NCI-H774 (cell line): ENCODE measurements at regions not wholly inside any gene's neighbourhood (a gene's known extent, or its start where the extent isn't known, plus 50 kb on each side); places are given as distances from the start of the nearest gene placed in this dataset.
"Not testable (repeated sequence)": the region's sequence is repeated elsewhere in the genome, so short reads cannot be mapped to it uniquely, and the experiment has no call there.

ENCODE experiments used
- DNase-seq: peaks from one replicate; lab custom pipeline; 2025; lab: John Stamatoyannopoulos, UW

DNA sequence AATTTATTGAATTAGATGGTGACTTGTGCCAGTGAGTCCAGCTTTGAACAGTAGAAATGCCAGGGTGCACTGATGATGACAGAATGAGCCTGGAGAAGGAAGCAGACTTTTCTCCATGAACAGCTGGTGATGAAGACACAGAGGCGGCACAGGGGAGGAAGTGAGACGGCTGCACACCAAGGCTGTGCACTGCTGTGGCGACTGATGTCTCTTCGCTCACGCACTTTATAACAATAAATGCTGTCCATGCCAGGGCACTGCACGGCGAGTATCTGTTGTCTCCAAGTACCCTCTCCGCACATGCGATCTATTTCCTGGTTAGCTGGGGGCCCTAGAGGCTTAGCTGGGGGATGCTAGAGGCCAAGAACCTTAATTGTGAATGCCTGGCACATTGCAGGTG, 175.2 kb downstream of the TMEM200C start:
- DNase-seq, result no peak

DNA sequence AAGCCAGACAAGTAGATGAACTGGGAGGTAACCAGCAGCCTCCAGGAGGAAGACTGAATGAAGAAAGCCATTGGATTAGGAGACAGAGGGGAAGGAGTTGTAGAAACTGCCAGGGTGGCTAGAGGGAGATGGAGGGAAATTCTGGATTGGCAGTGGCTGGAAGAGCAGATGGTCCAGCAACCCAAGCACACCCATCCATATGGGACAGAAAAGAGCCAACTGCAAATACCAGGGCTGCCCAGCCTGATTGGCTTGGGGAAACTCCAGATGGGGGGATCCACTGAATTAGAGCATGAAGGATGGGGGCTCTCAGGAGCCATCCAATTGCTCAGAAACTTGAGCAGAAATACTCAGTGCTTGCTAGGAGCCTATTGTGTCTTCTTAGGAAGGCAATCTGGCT, 173.5 kb upstream of the EPB41L3 start:
- no peak for DNase-seq

DNA sequence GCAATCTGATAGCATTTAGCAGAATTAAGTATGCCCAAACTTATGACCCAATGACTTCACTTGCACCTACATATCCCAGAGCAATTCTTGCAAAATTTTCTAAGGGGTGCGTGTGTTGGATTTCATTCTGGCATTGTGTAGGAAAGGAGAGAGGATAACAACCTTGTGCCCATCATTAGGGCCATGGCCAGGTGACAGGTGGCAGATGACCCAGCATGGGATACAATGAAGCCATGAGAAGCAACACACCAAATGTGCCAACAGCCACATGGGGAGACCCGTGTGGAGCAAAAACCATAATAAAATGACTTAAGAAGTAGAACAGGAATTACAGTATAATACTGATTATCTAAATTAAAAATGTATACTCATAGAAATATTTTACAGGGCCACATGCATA, 166.9 kb upstream of the EPB41L3 start:
- DNase-seq, result no peak

DNA sequence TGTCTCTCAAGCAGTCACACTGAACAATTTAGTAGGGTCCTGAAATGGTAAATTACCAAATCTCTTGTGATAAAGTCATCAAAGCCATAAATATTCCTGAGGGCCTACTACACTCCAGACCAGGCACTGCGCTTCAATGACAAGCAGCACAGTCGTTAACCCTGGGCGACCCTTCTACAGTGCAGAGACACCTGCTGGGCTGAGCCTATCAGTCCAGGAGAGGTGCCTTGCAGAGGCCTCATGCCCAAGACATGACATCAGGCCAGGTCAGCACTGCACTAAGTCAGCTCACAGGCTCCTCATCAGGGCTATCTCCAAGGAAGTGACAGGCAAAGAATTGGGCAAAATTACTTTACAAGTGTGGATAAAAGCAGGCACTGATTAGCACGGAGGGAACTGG, 166.4 kb upstream of the EPB41L3 start:
- no peak for DNase-seq

DNA sequence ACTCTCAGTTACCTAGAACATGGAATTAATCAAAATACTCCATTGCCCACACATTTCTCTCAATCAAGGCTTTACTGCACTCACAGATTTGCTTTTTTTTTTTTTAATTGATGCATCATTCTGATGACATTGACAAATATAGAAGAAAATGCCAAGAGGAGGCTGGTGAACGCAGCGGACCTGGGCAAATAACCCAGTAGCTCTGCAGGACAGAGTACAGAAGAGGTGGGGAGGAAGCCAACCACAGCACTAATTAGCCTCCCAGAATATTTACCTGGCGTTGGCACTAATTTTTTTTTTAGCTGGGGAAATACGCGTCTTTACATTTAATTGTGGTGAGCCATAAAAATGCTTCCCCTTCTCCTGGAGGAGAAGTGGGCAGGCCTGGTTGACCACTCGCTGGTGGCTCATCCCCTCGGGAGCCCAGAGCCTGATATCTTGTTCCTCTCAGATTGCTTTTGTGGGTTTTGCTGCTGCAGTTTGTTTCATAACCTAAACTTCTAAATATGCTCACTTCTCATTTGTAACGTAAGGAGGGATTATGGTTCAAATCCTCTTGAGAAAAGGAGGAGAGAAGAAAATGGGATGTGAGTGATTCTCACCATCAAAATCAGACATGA, 165.8 kb upstream of the EPB41L3 start:
- DNase-seq, result no peak

DNA sequence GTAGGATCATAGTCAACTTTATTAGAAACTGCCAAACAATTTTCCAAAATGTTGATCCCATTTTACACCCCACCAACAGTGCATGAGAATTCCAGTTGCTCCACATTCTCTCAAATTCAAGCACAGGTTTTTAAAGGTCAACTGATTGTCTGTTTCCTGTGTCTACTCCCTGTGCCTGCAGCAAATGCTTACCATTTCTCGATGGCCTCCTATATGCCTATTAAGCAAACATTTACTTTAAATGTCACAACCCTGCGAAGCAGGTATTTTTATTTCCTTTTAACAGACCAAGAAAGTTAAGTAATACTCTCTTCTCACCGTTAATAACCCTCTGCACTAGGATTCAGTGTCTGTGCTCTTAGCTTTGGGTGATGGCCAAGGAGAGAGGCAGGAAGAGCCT, 163.8 kb upstream of the EPB41L3 start:
- no peak for DNase-seq

DNA sequence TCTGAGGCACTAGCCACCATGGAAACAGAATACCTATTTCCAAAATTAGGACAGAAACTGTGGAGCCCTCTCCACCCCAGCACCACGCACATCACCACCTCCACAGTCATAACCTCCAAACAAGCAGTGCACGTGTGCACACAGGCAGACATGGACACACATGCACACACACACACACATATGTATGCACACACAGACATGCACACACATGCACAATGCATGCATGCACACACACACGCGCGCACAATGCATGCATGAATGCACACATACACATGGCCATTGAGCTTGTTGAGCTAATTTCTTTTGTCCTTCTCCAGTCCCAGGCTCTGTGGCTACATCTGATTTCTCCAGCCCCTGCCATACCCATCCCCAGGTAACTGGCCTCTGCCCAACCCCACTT, 161.6 kb upstream of the EPB41L3 start:
- DNase-seq, result no peak

DNA sequence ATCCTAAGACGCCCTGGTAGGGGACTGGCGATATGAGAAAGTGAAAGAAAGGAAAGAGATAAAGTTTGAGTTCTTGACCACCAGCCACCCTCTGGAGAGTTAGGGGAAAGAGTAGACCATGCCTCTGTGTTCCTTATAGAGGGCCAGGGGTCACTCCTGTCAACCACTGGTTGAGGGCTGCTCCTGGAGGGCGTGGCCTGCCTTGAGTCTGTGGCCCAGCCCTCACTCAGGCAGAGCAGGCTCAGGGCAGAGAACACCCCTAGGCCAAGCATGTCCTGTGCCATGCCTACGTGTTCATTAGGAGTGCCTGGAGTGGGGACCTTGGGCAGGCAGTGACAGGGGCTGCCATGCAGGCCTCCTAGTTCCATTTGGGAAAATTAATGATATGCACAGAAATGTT, 161.1 kb upstream of the EPB41L3 start:
- no peak for DNase-seq

DNA sequence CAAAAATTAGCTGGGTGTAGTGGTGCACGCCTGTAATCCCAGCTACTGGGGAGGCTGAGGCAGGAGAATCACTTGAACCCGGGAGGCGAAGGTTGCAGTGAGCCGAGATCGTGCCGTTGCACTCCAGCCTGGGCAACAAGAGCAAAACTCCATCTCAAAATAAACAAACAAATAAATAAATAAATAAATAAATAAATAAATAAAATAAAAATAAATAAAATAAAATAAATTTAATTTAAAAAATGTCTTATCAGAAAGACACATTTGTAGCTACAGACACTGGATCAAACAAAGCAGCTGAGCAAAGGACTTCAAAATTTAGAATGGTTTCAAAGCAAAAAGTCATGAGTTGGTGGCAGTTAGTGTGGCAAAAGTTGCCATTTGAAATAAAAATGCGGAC, 158.2 kb upstream of the EPB41L3 start:
- DNase-seq, result not testable (repeated sequence)

DNA sequence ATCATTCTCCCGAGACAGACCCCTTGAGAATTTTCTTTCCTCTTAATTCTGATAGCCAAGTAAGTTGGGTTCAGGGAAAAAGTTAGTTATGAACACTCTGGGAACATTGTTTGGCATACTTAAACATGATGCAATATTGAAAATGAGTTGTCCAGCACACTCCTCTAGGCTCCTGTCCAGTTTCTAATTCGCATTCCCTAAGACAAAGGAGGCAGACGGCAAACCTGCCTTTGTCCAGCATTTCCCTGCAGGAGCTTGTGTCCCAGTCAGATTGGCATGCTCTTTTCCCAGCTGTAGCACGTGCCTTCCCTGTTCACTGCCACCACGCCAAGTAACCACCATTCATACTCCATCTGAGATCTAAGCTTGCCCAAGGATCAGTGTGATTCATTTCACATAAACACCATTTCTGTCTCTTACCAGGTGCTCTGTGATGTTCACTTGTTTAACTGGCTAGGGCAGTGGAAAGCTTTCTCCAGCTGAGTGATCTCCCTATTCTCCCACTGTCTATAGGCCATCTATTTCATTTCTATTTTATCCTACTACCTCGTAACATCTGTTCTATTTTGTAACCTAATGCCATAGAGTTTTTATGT, 150.0 kb upstream of the EPB41L3 start:
- no peak for DNase-seq

DNA sequence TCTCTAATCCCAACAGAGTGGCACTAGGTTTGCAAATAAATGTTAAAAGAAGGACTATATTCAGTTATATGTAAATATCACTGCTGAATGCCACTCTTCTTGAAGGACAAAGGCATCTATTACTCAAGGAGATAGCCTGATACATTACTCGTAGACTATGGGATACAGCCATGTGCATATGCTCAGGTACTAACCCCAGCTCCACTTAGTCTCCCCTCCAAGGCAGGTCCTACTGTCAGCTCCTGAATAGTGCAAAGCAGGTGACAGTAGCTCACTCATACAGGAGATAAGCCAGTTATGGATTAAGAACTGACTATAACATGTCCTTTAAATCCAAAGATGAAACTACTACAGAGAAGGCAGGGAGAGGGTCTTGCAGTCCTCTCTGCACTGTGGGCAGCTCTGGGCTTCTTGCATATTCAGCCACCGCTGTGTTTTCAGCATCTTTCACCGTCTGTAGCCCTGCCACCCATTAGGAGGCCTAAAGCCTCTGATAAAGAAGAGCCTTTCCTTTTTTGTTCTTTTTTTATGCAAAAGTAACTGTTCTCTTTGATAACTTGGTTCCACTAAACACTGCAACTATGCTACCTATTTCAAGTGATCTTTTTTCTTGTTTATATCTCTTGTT, 135.1 kb upstream of the EPB41L3 start:
- no peak for DNase-seq

DNA sequence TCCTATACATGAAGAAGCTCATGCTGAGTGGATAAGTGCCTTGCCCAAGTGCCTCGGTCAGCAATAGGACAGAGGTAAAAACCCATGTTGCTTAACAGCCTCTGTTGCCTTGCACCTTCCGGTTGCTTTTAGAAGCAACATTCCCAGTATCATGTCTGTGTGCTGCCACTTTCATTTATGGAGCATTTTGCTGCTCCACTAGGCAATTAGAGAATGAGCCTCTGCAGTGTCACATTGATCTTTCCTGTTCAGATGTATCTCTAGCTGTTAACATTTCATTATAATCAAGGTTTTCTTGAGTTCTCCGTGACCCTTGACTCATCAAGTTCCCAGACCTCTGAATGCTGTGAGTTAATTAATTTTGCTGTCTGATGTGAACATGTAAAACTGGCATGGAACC, 134.5 kb upstream of the EPB41L3 start:
- DNase-seq, result no peak

DNA sequence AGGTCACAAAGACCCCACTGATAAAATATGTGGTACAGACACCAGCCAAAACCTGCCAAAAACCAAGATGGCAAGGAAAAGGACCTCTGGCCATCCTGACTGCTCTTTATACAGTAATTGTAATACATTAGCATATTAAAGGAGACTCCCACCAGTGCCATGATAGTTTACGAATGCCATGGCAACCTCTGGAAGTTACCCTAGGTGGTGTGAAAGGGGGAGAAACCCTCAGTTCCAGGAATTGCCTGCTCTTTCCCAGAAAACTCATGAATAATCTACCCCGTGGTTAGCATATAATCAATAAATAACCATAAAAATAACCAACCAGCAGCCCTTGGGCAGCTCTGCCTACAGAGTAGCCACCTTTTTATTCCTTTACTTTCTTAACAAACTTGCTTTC, 129.8 kb upstream of the EPB41L3 start:
- DNase-seq, result no peak

DNA sequence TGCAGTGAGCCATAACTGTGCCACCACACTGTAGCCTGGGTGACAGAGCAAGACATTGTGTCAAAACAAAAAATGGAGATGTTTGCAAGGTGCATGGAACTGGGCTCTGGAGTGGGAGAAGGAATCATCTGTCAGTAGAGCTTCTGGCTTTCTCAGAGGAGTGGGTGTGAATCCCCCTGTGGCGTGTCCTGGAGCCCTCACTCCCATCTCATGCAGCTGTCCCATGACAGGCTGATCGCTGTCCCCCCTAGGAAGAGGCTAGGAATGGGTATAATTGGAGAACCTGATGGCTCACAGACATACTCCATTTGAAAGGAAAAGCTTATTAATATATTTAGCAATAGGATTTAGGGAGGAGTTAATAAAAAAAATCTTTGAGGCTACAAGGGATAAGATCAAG, 125.8 kb upstream of the EPB41L3 start:
- no peak for DNase-seq

DNA sequence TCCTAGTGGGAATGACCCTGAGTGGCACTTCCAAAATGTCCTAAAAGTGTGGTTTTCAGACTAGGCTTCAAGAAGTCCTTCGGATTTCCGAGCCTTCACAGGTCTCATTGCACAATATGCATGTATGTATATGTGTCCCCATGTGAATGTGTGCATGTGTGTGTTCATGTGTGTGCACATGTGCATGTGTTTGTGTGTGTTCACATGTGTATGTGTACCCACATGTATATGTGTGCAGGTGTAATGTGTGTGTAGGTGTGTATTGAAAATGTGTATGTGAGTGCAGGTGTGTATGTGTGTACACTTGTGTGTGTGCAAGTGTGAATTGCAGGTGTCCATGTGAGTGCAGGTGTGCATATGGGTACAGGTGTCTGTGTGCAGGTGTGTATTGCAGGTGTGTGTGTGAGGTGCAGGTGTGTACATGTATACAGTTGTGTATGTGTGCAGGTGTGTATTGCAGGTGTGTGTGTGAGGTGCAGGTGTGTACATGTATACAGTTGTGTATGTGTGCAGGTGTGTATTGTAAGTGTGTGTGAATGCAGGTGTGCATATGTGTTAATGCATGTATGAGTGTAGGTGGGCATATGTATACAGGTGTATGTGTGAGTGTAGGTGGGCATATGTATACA, 124.4 kb upstream of the EPB41L3 start:
- no peak for DNase-seq

DNA sequence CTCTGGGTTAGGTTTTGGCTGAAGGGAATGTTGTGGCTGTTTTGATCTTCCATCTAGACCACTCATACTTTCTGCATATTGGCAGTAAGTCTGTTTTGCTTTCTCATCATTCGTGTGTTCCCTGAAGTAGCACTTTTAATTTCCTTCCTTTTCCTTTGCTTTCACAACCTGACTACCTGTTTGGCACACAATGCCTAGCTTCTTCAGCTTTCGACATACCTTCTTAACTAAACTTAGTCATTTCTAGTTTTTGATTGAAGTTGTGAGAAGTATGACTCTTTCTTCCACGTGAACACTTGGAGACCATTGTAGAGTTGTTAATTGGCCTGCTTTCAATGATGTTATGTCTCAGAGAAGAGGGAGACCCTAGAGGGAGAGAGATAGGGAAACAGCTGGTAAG, 123.6 kb upstream of the EPB41L3 start:
- no peak for DNase-seq

DNA sequence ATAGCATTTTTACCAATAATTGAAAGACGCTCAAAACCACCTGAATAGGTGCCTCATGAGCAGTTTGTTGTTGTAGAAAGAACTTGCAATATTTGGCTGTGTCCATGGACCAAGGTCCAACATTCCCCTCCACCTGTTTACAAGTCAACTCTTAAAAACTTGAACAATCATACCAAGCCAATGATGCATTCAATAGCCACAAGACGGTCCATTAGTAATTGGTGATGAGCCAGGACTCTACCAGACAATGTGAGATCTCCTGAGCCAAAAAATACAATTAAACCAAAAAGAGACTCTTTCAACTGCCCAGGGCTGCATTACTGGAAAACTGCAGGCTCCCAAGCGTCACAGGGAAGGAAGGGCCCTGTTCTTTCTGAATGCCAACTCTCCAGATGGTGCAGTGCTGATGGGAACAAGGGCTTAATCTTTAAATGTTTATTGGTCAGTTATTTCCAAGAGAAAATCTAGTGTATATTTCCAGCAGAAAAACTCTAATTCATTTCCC, 118.8 kb upstream of the EPB41L3 start:
- no peak for DNase-seq

DNA sequence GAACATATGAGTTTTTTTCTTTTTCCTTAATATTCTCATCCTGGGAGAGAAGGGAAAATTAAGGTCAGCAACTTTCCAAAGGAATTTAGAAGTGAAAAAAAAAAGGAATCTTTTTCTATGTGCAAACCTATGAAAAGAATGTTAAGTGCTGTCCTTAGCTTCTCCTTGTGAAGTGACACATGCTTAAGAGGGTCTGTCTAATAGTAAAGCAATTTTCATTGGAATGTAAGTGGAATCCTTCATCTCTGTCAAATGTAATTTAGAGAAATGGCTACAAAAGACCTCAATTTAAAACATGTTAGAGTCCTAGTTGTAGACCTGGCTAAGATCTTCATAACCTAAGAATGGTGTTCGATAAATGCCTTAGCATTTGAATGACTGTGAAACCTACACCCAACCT, 117.4 kb upstream of the EPB41L3 start:
- DNase-seq, result no peak

DNA sequence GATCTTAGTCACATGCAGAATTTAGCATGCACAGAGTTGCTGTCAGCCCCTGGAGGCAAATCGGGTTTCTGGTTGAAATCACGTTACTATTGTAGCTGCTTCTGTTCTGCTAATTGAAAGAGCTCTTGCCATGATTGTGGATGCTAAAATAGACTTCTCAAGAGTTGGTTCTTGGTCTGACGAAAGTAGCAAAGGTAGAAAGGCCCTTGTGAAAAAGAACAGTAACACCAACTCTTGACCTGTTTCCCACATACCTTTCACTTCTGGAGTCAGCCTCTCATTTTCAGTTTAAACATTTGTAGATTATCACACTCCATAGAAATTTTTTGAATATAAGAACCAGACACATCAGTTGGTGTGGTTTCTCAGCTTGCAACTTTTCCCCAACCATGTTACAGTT, 110.0 kb upstream of the EPB41L3 start:
- no peak for DNase-seq

DNA sequence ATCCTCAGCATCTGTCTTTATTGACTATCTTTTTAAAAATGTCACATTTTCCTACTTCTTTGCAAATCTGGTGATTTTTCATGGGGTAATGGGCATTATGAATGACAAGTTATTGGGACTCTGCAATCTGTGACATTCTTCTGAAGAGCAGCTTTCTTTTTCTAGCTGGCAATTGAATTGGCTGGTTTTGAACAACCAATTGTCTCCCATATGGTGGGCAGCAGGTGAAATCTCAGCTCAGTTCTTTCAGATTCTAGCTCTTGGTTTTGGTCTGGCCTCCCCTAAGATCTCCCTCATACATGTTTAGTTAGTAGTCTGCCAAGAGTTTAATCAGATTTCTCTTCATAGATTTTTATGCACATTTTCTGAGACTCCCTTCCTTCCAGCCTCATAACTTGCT, 107.9 kb upstream of the EPB41L3 start:
- DNase-seq, result no peak

DNA sequence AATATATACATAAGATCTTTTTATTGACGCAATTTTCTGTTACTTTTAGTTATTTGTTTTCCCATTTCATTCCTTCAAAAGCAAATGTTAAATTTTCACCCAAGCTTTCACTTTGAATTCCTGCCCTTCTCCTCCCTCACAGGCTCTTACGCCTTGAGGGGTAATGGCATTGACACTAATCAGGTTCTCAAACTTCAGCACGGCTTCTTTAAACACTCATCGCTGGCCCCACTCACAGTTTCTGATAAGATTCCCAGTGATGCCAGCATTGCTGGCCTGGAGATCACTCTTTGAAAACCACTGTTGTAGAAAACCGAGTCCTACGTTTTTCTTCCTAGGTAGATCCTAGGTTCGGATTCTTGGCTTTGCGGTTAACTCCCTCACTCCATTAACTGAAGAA, 105.6 kb upstream of the EPB41L3 start:
- no peak for DNase-seq

DNA sequence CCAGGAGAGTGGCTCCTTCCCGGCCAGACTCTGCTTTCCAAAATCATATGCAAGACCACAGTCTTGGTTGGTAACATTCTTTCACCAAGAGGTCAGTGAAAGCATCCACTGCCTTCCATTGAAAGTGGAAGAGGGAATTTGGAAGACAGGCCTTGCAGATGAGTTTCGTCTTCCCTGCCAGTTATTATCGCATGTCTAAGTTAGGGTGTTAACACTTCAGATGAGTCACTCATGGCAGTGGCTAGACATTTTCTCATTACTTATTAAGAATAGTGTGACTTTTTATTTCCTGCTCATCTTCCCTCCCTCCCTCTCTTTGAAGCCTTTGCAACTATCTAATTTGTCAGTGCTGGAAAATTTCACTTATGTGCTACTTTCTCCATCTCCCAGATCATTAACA, 102.9 kb upstream of the EPB41L3 start:
- DNase-seq, result no peak

DNA sequence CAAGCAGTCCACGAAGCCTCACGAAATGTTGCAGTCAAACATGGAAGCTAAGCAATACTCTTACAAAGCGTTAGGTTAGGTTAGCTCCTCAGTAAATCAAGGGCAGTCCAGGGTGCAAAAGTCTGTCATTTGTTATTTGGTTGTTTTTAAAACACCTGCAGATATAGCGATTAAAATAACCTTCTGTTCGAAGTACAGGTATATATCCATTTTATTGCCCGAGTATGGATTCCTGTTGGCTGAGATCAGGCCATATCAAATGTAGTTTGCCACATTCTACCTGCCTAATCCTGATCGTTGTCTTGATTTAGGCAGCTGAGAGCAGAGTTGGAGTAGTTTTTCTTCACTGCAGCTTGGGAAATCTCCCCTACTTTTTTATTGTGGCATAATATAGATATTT, 99.5 kb upstream of the EPB41L3 start:
- DNase-seq, result no peak
